Thyroid gland (tissue), 4 donors: ENCODE measurements at regions not wholly inside any gene's neighbourhood (a gene's known extent, or its start where the extent isn't known, plus 50 kb on each side); places are given as distances from the start of the nearest gene placed in this dataset.

Source experiments
- POLR2A ChIP-seq, 2 donors: fragments of 450-650 bp; IDR thresholded peaks; one replicate each; pipeline ENCODE4 v1.6.1; 2017; ENCODE audit warnings: antibody characterized with exemption in 2 of 2, mild to moderate bottlenecking in 2 of 2, moderate library complexity in 1 of 2
- TF ChIP-seq, protein P1 (sequence below), 6 experiments: fragments of 200-600 bp in 3 of 6; fragments of 450-650 bp in 3 of 6; sonication (generic) in 3 of 6; IDR thresholded peaks; one replicate each; pipeline ENCODE4 v1.5.1; 2016 to 2019; ENCODE audit warnings: antibody characterized with exemption in 6 of 6, mild to moderate bottlenecking in 2 of 6, inconsistent platforms in 1 of 6, moderate library complexity in 1 of 6

DNA sequence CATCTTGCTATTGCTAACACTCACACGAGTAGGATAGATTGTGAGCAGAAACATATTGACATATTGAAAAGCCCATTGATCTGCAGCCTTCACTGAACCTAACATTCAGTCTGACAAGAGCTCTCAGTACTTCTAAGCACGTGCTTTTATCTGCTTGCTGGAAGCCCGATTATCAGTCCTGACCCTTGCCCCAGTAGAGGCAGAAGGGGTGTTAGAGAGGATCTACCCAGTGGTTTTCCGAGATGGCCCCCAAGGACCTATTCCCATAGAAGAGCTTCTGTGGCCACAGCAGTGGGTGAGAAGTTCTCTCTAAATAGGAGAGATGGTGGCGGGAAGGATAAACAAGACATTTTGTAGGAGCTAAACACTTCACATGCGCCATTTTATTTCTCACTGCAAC lies 290.9 kb upstream of the MAF start:
- no peak for TF ChIP-seq POLR2A (IDR thresholded peaks at IDR 0.05)
- TF ChIP-seq, protein P1, sequence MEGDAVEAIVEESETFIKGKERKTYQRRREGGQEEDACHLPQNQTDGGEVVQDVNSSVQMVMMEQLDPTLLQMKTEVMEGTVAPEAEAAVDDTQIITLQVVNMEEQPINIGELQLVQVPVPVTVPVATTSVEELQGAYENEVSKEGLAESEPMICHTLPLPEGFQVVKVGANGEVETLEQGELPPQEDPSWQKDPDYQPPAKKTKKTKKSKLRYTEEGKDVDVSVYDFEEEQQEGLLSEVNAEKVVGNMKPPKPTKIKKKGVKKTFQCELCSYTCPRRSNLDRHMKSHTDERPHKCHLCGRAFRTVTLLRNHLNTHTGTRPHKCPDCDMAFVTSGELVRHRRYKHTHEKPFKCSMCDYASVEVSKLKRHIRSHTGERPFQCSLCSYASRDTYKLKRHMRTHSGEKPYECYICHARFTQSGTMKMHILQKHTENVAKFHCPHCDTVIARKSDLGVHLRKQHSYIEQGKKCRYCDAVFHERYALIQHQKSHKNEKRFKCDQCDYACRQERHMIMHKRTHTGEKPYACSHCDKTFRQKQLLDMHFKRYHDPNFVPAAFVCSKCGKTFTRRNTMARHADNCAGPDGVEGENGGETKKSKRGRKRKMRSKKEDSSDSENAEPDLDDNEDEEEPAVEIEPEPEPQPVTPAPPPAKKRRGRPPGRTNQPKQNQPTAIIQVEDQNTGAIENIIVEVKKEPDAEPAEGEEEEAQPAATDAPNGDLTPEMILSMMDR (IDR thresholded peaks at IDR 0.05) = no peak
